ENCODE measurements at regions not wholly inside any gene's neighbourhood (a gene's known extent, or its start where the extent isn't known, plus 50 kb on each side); places are given as distances from the start of the nearest gene placed in this dataset.
"Not testable (repeated sequence)": the region's sequence is repeated elsewhere in the genome, so short reads cannot be mapped to it uniquely, and the experiment has no call there.

DNA sequence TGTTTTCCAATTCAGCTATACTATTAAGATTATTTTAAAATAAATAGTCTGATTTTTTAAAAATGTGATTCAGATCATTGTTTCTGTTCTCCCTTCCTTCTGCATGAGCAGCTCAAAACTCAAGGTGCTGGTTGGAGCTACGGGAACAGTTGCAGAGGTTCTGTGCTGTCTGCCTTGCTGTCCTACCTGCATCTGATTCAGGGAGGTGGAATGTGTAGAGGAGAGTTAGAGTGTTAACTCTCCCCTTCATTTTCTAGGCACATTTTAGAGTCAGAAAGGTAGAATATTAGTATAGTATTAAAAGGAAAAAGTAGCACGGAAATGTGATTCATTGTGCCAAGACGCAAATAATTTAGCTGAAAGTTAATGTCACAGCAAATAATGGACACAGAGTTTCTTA lies 188.1 kb upstream of the SLC35B3 start:
- Mint-ChIP-seq H3K27me3 (ENCODE audit: low read depth in 3 of 3) (no peaks in the 10 kb centered on the region), H3K9me3 (peaks cover 0 to 11% (median 0%) of the 10 kb centered on the region in 7 donors), H3K36me3 (no peaks in the 10 kb centered on the region), H3K4me3 (no peak overlapping the region), H3K4me1 (no peaks in the 10 kb centered on the region), H3K27ac (no peak overlapping the region)
- Histone ChIP-seq H3K27ac (ENCODE audit: low read depth in 1 of 2, low read length in 2 of 2) (no peak overlapping the region), H3K9me3 (replicated peaks in 1 of 2; ENCODE audit: control insufficient read depth in 1 of 2, insufficient read depth in 1 of 2, low read length in 2 of 2) (peaks cover 0 to 8% of the 10 kb centered on the region in 2 donors), H3K27me3 (ENCODE audit: control insufficient read depth in 2 of 2, insufficient read depth in 2 of 2, low read length in 2 of 2) (no peaks in the 10 kb centered on the region), H3K9ac (ENCODE audit: insufficient read depth, low read length, poor library complexity, severe bottlenecking) (no peak overlapping the region), H4K20me1 (ENCODE audit: insufficient read depth, low read length) (no peaks in the 10 kb centered on the region), H3K4me3 (replicated peaks in 1 of 3; ENCODE audit: low read depth in 2 of 3, low read length in 3 of 3) (no peak overlapping the region), H2AFZ (ENCODE audit: insufficient read depth, low read depth, low read length, poor library complexity, severe bottlenecking) (no peak overlapping the region), H3K79me2 (ENCODE audit: insufficient read depth, low read length) (no peaks in the 10 kb centered on the region), H3K4me1 (ENCODE audit: control insufficient read depth in 1 of 2, insufficient read depth in 2 of 2, low read length in 2 of 2) (no peaks in the 10 kb centered on the region), H3K4me2 (replicated peaks; ENCODE audit: extremely low read depth, low read length, poor library complexity, severe bottlenecking) (no peak overlapping the region), H3K36me3 (replicated peaks in 1 of 2; ENCODE audit: control insufficient read depth in 1 of 2, insufficient read depth in 2 of 2, low read length in 2 of 2) (no peaks in the 10 kb centered on the region)
- WGBS (ENCODE audit: insufficient coverage), result no CpG with 5 or more reads among the region's 3 CpGs
- DNase-seq, result no peak
- TF ChIP-seq, protein P1, sequence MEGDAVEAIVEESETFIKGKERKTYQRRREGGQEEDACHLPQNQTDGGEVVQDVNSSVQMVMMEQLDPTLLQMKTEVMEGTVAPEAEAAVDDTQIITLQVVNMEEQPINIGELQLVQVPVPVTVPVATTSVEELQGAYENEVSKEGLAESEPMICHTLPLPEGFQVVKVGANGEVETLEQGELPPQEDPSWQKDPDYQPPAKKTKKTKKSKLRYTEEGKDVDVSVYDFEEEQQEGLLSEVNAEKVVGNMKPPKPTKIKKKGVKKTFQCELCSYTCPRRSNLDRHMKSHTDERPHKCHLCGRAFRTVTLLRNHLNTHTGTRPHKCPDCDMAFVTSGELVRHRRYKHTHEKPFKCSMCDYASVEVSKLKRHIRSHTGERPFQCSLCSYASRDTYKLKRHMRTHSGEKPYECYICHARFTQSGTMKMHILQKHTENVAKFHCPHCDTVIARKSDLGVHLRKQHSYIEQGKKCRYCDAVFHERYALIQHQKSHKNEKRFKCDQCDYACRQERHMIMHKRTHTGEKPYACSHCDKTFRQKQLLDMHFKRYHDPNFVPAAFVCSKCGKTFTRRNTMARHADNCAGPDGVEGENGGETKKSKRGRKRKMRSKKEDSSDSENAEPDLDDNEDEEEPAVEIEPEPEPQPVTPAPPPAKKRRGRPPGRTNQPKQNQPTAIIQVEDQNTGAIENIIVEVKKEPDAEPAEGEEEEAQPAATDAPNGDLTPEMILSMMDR (IDR thresholded peaks at IDR 0.05), result no peak
- intact Hi-C loops (cut with micrococcal nuclease), result no loop called here

DNA sequence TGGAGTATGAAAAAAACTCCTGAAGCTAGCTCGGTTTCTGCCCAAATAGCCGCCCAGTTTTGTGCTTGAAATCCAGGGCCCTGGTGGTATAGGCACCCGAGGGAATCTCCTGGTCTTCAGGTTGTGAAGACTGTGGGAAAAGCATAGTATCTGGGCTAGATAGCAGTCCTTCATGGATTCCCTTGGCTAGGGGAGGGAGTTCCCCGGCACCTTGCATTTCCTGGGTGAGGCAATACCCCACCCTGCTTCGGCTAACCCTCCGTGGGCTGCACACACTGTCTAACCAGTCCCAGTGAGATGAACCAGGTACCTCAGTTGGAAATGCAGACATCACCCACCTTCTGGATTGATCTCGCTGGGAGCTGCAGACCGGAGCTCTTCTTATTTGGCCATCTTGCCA lies 184.5 kb upstream of the SLC35B3 start:
- peaks cover 0 to 11% (median 5%) of the 10 kb centered on the region in 7 donors for H3K9me3 Mint-ChIP-seq
- WGBS (ENCODE audit: insufficient coverage), result 94% methylated on average over 7 of the region's 8 CpGs
- no peaks in the 10 kb centered on the region for H3K79me2 ChIP-seq (ENCODE audit: insufficient read depth, low read length)
- no peak overlapping the region for H3K9ac ChIP-seq (ENCODE audit: insufficient read depth, low read length, poor library complexity, severe bottlenecking)
- TF ChIP-seq, protein P1 (IDR thresholded peaks at IDR 0.05), result no peak
- no peaks in the 10 kb centered on the region for H3K4me1 Mint-ChIP-seq
- no peaks in the 10 kb centered on the region for H3K36me3 Mint-ChIP-seq
- no peaks in the 10 kb centered on the region for H3K4me1 ChIP-seq (ENCODE audit: control insufficient read depth in 1 of 2, insufficient read depth in 2 of 2, low read length in 2 of 2)
- peaks cover 0 to 8% of the 10 kb centered on the region in 2 donors for H3K9me3 ChIP-seq (replicated peaks in 1 of 2; ENCODE audit: control insufficient read depth in 1 of 2, insufficient read depth in 1 of 2, low read length in 2 of 2)
- H2AFZ ChIP-seq (ENCODE audit: insufficient read depth, low read depth, low read length, poor library complexity, severe bottlenecking), result no peak overlapping the region
- no peak overlapping the region for H3K4me2 ChIP-seq (replicated peaks; ENCODE audit: extremely low read depth, low read length, poor library complexity, severe bottlenecking)
- H3K27me3 ChIP-seq (ENCODE audit: control insufficient read depth in 2 of 2, insufficient read depth in 2 of 2, low read length in 2 of 2), result no peaks in the 10 kb centered on the region
- H3K27ac Mint-ChIP-seq, result no peak overlapping the region
- H3K4me3 Mint-ChIP-seq, result no peak overlapping the region
- H3K36me3 ChIP-seq (replicated peaks in 1 of 2; ENCODE audit: control insufficient read depth in 1 of 2, insufficient read depth in 2 of 2, low read length in 2 of 2), result no peaks in the 10 kb centered on the region
- no peak overlapping the region for H3K4me3 ChIP-seq (replicated peaks in 1 of 3; ENCODE audit: low read depth in 2 of 3, low read length in 3 of 3)
- H3K27me3 Mint-ChIP-seq (ENCODE audit: low read depth in 3 of 3), result peaks cover 0 to 2% (median 0%) of the 10 kb centered on the region in 3 donors
- H3K27ac ChIP-seq (ENCODE audit: low read depth in 1 of 2, low read length in 2 of 2), result no peak overlapping the region
- H4K20me1 ChIP-seq (ENCODE audit: insufficient read depth, low read length), result no peaks in the 10 kb centered on the region
- intact Hi-C loops (cut with micrococcal nuclease), result no loop called here
- DNase-seq, result no peak

DNA sequence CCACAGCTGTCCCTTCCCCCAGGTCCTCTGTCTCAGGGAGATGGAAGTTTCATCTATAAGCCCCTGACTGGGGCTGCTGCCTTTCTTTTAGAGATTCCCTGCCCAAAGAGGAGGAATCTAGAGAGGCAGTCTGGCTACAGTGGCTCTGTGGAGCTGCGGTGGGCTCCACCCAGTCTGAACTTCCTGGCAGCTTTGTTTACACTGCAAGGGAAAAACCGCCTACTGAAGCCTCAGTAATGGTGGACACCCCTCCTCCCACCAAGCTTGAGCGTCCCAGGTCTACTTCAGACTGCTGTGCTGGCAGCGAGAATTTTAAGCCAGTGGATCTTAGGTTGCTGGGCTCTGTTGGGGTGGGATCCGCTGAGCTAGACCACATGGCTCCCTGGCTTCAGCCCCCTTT lies 184.1 kb upstream of the SLC35B3 start:
- H3K4me3 ChIP-seq (replicated peaks in 1 of 3; ENCODE audit: low read depth in 2 of 3, low read length in 3 of 3); H3K9me3 ChIP-seq (replicated peaks in 1 of 2; ENCODE audit: control insufficient read depth in 1 of 2, insufficient read depth in 1 of 2, low read length in 2 of 2); H3K36me3 Mint-ChIP-seq; DNase-seq; H3K27me3 ChIP-seq (ENCODE audit: control insufficient read depth in 2 of 2, insufficient read depth in 2 of 2, low read length in 2 of 2); H3K36me3 ChIP-seq (replicated peaks in 1 of 2; ENCODE audit: control insufficient read depth in 1 of 2, insufficient read depth in 2 of 2, low read length in 2 of 2); H2AFZ ChIP-seq (ENCODE audit: insufficient read depth, low read depth, low read length, poor library complexity, severe bottlenecking); H3K4me1 Mint-ChIP-seq; intact Hi-C loops (cut with micrococcal nuclease); H3K27ac ChIP-seq (ENCODE audit: low read depth in 1 of 2, low read length in 2 of 2); H3K79me2 ChIP-seq (ENCODE audit: insufficient read depth, low read length); H3K9ac ChIP-seq (ENCODE audit: insufficient read depth, low read length, poor library complexity, severe bottlenecking); H3K4me1 ChIP-seq (ENCODE audit: control insufficient read depth in 1 of 2, insufficient read depth in 2 of 2, low read length in 2 of 2); H3K27ac Mint-ChIP-seq; H3K27me3 Mint-ChIP-seq (ENCODE audit: low read depth in 3 of 3); H4K20me1 ChIP-seq (ENCODE audit: insufficient read depth, low read length); H3K4me2 ChIP-seq (replicated peaks; ENCODE audit: extremely low read depth, low read length, poor library complexity, severe bottlenecking); H3K4me3 Mint-ChIP-seq: not testable (repeated sequence)
- peaks cover 0 to 11% (median 5%) of the 10 kb centered on the region in 7 donors for H3K9me3 Mint-ChIP-seq
- 74% methylated on average over 3 of the region's 5 CpGs for whole genome bisulfite sequencing (ENCODE audit: insufficient coverage)
